Hematopoietic multipotent progenitor cell treated with erythropoietin and hydrocortisone succinate and interleukin-3 and kit ligand, for 4 days (in vitro differentiated cells): ENCODE measurements at regions not wholly inside any gene's neighbourhood (a gene's known extent, or its start where the extent isn't known, plus 50 kb on each side); places are given as distances from the start of the nearest gene placed in this dataset.
"Not testable (repeated sequence)": the region's sequence is repeated elsewhere in the genome, so short reads cannot be mapped to it uniquely, and the experiment has no call there.

Experiments
- DNase-seq: peaks from one replicate; pipeline ENCODE4 v3.0.0-alpha.2; 2015

DNA sequence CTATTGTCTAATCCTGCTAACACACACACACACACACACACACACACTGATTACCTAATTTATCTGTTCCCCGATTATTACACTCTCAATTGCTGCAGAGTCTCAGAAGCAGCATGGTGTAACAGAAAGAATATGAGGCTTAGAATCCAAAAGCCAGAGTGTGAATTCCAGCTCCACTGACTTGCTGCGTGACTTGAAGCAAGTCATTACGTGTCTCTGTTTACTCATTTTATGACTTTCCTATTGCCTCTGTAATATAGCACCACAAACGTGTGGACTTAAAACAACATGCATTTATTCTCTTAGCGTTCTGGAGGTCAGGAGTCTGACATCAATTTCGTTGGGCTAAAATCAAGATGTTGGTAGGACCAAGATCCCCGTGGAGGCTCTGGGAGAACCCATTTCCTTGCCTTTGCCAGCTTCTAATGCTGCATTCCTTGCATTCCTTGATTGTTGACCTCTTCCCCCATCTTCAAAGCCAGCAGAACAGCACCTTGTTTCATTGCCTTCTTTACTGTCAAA, 55.9 kb upstream of the ATP5PO start:
- DNase-seq: no peak

DNA sequence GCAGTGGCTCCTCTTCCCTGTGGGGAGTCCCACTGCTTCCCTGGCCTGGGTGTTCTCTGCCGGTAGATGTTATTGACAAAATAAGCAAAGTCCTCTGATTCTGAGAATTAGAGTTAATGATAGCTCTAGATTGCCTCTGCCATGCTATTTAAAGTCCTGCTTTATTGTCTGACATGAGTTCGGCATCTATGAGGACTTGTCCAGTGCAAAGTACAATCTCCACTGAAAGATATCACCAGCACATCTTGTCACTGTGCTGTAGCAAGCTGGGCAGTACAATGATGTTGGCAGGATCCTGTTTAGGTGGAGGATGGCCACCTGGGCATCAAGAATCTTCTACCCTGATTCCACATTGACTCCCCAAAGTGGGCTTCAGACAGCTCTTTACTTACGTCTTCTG, 54.0 kb upstream of the ATP5PO start:
- DNase-seq: no peak

DNA sequence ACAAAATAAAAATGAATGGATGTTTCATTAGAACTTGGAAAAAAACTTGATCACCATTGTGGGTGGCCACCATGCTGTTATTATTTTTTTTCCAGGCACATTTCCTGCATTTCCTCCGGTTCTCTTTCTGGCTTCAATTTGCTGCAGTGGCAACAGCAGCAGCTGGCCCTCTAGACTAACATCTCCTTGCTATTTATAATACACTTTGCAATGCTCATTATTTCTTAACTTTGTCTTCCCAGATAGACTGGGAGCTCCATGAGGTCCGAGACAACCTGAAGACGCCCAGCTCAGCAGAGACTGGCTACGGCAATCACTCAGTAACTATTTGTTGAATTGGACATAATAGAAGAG, 53.4 kb upstream of the ATP5PO start:
- DNase-seq: no peak

DNA sequence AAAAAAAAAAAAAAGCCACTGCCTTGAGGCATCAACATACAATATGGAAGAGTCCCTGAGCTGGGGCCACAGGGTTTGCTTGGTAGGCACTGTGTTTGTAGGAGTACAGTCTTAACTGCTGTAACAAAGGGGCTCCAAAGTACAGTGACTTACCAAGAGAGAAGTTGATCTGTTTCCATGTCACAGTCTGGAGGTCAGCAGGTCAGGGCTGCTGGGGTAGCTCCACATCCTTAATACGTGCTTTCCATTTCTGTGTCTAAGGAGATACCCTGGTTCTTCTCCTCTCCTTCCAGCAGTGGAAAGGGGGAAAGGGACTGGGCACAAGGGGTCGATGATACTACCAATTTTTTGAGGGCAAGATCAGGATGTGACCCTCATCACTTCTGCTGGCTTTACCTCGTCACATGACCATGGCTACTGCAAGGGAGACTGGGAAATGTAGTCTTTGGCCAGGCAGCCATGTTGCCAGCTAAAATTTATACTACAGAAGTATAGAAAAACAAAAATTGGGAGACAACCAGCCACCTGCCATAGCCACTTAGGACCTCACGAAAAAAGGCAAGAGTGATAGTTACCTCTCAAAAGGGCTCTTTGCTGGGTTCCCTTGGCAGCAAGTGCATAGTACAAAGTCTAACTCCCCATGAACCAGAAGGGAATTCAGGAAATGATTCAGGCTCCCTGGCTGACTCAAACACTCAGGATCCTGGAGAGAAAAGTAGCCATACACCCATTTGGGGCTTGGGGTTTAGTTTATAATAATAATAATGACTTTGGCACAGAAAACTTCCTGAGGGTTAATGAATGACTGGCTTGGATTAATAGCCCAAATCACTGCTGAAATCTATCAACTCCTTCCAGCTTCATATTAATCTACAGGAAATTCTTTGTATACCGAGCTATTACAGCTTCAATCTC, 52.7 kb upstream of the ATP5PO start:
- peak; percentile 49 for DNase-seq

DNA sequence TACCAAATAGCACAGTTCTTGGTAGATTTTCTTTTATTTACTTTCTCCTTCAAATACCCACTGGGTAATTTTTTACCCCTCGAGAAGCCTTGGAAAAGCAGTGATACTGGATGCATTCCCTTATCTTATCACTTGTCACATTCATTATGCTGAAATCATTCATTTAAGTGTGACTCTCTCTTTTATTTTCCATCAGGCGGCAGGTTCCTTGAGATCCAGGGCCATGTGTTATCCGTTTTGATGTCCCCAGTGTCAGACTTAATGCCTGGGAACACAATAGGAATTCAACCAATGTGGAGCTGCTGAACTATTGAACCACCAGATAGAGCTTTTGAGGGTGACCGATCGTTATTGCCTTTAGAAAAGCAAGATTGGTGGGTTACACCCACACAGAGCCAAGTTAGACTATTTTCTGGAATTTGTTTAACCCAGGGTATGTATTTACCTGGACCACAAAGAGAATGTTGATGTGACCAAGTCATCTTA, 51.5 kb upstream of the ATP5PO start:
- no peak for DNase-seq

DNA sequence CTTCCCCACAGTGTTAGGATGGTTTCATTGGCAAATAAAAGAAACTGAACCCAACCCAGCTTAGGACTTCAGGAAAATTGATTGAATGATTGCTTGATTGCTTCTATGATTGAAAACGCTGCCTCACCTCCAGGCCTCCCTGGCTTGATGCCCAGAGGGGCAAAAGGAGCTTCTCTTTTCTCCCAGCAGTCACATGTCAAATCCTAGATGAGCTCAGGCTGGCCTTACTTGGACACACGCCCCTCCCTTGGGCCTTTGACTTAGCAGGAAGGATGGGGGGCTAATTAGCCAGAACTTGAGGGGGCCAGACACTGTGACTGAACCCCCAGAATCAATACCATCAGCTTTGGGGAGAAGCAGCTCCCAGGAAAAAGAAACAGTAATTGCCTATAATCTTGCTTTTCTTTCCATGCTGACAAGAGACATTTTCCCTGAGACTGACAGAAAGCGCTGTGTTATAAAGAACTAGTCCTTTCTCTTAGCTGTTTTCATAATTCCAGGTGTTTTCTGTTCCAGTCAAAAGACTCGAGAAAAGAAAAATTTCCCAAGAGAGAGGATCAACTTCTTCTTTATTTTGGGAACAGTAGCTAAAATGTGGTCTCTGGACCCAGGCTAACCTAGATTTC, 50.8 kb upstream of the ATP5PO start:
- peak; percentile 29 for DNase-seq

DNA sequence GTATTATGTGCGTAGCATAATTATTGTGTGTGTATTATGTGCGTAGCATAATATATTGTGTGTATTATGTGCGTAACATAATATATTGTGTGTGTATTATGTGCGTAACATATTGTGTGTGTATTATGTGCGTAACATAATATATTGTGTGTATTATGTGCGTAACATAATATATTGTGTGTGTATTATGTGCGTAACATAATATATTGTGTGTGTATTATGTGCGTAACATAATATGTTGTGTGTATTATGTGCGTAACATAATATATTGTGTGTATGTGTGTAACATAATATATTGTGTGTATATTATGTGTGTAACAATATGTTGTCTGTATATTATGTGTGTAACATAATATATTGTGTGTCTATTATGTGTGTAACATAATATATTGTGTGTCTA, 50.1 kb upstream of the ATP5PO start:
- not testable (repeated sequence) for DNase-seq
